Middle frontal gyrus (tissue), 1 donor: ENCODE measurements at regions not wholly inside any gene's neighbourhood (a gene's known extent, or its start where the extent isn't known, plus 50 kb on each side); places are given as distances from the start of the nearest gene placed in this dataset.
"Not testable (repeated sequence)": the region's sequence is repeated elsewhere in the genome, so short reads cannot be mapped to it uniquely, and the experiment has no call there.

Experiments
- DNase-seq: peaks from one replicate; pipeline ENCODE4 v3.0.0-alpha.2; 2015; ENCODE audit warnings: low spot score; ENCODE audit errors: extremely low spot score

DNA sequence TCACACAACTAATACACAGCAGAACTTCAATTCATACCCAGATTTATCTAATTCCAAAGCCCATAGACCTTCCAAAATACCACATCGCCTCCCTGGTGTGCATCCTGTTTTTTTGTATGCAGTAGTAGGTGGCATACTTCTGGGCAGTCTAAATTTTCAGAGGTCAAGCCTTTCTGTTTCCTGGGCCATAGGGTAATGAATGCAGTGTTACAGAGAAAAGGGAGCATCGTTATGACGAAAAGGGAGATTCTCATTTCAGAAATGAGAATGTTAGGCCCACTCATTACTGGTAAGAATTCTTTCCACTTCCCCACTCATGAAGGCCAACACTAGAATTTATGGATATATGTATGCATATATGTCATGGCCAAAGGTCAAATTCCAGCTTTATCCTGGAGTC, 267.8 kb upstream of the ASIC2 start:
- no peak for DNase-seq

- DNase-seq, result no peak
Observed at GRCh38 chr17:33561569-33562334, 268.7 kb upstream of the ASIC2 start.

DNA sequence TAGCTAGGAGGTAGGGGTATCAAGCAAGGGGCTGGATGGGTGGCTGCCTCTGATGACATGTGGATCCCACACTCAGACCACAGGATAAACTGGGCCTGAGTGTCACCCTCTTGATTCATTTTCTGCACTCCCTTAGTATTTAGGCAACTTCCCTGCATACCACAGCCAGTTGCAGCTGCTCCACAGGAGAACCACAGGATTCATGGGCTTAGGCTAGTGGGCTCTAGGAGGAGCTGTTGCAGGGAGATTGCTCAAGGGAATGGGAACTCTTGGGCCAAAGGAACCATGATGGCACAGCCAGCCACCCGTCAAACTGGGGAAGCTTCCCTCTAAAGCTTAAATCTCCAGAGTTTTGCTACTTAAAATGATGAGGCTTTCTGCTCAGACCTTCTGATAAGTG, 269.7 kb upstream of the ASIC2 start:
- DNase-seq, result no peak

DNA sequence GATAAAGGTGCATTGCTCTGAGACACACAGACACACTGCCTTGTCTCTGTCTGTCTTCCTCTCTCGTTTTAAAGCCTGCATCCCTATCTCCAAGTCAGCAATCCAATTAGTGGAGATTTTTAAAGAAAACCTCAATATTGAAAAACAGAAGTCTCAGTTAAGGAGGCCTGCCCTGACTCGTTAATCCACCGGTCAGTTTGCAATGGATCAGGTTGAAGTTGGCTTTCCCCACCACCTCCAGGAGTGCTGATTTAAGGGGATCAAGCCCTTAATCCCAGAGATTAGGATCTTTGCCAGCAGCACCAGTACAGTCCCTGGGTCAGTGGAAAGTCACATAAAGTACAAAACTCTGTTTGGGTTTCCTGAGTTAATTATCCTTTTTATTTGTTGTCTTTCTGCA, 271.1 kb upstream of the ASIC2 start:
- DNase-seq, result no peak

DNA sequence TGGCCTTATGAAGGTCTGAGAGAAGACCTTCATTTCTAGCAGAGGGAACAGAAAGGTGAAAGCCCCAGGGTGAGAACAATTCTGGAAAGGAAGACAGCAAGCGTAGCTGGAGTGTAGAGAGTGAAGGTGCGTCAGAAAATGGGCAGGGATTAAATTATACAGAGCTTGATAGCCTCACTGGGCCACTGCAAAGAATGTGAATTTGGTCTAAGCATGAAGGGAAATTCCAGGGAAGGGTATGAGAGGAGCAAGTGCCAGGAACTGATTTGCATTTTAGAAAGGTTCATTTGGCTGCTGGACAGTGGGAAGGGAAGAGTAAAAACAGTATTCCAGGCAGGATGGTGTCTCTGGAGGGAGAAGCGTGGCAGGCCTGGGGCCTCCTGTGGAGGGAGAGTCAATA, 274.1 kb upstream of the ASIC2 start:
- DNase-seq, result no peak

DNA sequence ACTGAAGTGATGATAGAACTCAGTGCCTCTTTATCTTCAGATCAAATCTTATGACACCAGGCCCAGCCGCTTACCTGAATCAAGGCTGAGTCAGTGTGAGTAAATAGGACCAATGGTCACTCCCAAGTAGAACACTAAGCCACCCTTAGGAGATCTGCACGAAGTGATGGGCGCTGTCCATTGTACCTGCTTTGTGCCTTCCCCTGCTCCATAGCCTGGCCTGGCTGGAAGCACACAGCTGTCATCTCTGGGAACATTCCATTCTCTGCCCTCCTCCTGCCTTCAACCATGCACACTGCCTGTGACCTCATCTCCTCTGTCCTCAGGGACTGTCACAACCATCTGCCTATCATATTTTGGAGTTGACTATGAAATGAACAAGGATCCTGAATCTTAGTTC, 279.5 kb upstream of the ASIC2 start:
- DNase-seq, result no peak

- DNase-seq, result no peak
Observed at GRCh38 chr17:33574942-33575445, 281.9 kb upstream of the ASIC2 start.

DNA sequence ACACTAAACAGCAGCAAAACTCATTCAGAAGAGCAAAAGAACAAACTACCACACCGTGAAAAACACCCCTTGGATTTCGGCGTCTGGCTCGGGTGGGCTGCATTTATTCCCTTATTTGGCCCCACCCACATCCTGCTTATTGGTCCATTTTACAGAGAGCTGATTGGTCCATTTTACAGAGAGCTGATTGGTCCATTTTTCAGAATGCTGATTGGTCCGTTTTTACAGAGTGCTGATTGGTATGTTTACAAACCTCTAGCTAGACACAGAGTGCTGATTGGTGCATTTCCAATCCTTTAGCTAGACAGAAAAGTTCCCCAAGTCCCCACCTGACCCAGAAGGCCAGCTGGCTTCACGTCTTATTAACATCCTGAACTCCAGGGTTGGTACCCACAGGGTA, 286.6 kb upstream of the ASIC2 start:
- not testable (repeated sequence) for DNase-seq

DNA sequence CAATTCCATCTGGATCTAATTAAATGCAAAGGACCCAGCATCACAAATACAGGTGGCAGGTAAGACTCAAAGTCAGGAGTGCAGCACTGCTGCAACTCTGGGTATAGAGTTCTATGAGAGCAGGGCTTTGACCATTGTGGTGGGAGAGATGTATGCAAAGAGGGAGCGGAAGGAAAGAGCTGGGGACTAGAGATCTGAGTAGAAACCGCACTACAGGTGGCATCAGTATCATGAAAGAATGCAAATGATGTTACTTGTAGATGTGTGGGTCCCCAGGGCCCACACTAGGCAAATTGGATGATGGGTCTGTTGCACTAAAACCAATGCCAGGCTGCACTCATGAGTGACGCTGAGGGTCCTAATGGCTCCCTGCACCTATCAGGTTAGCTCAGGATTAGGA, 287.1 kb upstream of the ASIC2 start:
- DNase-seq, result no peak

DNA sequence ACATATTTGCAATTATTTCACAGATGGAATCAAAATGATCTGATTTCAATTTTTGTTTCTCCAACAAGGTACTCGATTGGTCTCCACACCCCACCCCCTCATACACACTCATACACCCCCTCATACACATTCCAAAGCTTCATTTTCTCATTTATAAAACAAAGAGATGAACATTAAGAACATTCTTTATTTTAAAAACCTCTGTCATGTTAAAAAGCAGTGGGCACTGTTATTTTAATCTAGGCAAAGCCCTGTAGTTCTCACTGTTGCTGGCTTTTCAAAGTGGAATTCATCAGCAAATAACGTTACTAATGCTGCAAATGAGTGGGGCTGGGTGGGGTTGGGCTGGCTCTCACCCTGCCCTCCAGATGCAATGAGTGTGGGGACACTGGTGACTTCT, 289.6 kb upstream of the ASIC2 start:
- no peak for DNase-seq

DNA sequence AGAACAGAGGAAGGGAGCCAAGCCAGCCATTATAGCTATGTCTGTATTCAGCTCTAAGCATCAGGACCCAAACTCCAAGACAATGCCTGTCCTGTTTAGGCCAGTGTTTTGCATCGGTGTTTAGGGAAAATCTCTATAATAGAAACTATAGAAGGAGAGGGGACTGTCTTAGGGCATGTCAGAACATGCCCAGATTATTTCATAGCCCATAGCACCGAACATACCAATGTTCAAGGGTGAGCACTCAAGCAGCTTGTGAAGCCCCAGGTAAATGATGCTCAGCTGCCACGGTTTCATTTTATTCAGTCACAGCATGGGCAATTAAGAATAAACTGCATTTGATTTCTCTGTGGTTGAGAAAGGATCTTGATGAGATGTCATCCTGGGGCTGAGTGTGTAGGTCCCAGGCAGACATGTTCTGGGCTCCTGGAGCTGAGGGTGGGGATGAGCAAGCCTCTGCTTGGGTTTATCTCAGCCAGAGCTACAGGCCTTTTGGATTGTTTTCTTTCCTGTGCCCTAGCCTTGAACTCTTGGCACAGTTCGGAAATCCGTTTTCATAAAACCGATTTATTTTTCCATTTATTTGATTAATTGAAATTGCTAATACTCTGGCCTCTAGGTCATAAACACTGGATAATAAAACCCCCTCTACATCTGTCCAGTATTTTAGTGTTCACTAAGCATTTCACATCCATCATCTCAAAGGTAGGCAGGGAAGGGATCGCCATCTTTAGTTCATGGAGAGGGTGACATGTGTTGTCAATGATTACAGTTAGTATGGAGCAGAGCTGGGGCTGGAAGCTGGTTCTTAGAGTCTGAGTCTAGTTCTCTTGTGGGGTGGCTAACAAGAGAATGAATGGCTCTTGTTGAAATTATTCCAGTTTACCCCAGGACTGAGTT, 290.7 kb upstream of the ASIC2 start:
- DNase-seq, result no peak

DNA sequence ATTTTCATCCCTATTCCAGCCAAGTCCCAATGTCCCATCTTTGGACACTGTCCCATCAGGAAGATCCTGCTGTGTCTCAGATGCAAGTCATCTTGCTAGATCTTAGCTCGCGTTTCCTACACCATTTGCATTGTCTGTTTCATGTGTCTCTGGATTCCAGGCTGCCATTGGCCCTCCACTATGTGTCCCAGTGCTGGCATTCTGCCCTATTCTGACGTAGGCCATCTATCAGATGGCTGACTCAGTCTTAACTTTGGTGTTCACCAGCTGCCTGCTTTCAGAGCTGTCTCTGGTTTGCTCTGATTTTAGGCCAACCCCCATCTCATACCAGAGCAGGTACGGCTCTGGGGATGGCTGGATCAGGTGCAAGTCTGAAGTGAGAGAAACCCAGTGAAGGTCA, 300.9 kb upstream of the ASIC2 start:
- DNase-seq, result no peak

DNA sequence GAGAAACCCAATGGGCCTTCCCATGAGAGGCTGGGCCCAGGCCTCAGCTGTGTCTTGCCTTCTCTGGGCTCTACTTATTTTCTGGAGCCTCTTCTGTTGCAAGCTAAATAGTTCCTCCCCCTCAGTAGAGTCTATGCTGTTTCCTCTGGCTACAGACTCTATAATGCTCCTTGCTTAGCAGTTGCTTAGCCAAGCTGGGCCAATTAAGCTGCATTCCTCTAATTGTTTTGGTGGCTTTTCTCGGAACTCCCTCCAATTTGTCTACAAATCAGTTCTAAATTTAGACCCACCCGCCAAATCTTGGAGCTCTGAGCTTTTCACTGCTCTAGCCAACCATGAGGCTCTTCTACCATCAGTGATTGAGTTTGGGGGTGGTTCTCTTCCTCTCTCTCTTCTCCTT, 302.7 kb upstream of the ASIC2 start:
- no peak for DNase-seq

DNA sequence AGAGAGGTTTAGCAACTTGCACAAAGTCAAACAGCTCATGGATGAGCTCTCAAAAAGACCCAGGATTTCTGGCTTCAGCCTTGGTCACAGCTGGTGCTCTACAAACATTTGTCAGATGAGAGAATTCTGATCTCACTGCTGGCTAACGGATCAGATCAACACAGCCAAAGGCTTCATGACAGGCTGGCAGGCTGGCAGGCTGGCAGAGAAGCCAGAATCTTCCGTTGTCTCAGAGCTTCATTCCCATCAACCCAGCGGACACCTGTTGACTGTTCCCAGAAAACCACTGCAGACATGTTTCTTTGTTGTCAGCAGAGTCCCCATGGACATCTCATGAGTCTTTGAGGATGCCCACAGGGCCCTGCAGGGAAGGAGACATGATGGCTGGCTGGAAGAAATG, 303.8 kb upstream of the ASIC2 start:
- no peak for DNase-seq

DNA sequence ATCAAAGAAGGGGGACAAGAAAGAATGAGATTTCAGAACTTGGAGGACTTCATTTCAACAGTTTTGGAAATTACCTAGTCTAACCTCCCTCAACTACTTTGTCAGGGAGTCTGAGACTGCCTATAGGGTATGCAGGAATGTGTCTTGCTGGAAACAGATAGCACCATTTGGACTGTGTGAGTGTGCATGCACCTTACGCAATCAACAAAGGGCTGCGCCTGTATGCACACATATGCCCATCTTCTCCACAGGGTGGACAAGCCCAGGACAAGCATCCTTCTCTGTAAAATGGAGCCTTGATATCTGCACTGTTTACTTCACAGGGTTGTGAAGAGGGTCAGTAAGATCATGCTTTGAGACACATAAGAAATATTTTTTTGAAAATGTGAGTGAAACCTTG, 305.7 kb upstream of the ASIC2 start:
- no peak for DNase-seq

DNA sequence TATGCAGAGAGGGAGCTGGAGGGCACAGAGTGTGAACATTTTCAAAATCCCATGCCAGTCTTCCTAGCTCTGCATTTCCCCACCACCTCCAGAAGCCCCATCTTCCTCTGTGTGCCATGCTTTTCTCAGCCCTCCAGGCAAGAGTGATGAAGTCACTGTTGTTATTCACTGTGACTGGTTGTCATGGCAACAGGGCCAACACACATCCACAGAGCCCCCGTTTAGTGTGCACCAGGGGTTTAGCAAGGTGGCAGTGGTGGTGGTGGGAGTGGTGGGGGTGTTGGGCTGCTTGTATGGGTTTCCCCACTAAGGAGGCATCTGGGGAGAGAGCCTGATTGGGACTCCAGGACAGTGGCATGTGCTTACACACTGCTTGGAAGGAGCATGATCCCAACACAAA, 309.9 kb upstream of the ASIC2 start:
- no peak for DNase-seq

DNA sequence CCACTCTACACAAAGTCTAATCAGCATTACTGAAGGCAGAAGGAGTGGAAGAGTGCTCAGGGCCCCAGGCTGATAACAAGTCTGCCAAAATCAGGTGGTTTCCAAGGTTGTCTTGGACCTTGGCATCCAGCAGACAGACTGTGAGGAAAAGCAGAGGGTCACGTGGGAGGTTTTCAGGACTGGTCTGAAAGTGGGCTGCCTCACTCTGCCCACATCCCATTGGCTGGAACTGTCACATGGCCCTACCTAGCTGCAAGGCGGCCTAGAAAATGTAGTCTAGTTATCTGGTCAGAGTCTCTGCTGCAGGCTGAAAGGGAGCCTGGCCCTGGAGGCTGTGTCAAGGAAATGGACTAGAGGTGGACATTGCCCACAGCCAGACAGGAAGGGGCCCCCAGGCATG, 310.7 kb upstream of the ASIC2 start:
- DNase-seq, result no peak

- DNase-seq, result no peak
Observed at GRCh38 chr17:33611532-33611931, 318.4 kb upstream of the ASIC2 start.

DNA sequence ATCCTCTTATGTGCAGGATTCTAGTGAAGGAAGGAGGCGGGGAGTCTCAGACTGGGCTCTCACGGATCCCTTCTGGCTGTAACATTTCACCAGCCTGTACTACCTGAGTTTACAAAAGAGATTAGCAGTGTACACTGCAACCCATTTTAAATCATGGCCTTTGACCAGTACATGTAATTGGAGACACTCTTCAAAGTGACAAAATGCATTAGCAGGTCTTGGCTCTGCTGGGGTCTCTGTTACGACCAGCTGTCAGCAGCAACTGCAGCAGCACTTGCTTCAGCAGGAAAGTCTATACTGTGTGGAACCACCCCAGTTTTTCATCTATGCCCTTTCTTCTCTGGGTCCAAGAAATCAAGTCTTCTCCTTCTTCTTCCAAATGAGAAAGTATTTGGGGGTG, 322.8 kb upstream of the ASIC2 start:
- no peak for DNase-seq

GRCh38 chr17:33623841-33624240, 330.7 kb upstream of the ASIC2 start:
- DNase-seq, result no peak

- no peak for DNase-seq
Observed at GRCh38 chr17:33628500-33629346, 335.6 kb upstream of the ASIC2 start.

DNA sequence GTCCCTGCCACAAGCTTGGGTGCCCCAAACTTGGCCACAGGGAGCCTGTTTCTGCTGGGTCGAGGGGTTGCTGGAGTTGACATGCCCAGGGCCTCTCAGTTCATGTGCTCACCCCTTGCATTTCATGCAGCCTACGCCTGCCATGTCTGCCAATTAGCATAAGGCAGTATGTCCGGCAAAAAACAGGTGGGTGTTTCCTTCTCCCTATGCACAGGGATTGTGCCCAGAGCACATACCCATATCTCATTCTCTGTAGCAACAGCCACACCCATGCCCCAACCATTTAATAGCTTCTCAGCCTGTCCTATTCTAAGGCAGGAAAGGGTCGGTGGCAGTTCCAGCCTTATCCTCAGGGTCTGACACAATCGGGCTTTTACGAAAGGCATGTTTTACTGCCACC, 340.4 kb upstream of the ASIC2 start:
- DNase-seq, result no peak
